Astrocyte (in vitro differentiated cells and primary cell): ENCODE measurements at regions not wholly inside any gene's neighbourhood (a gene's known extent, or its start where the extent isn't known, plus 50 kb on each side); places are given as distances from the start of the nearest gene placed in this dataset.

Source experiments
- DNase-seq: peaks from one replicate; pipeline ENCODE4 v3.0.0-alpha.2; 2010; ENCODE audit warnings: low read depth
- FAIRE-seq: peaks from 2 replicates; lab custom pipeline; 2011; peaks lifted over from hg19 to GRCh38; lab: Jason Lieb, UNC
- H2AFZ ChIP-seq: 2 replicates; pipeline ENCODE4 v1.6.0; 2012; ENCODE audit warnings: low read depth, low read length, inconsistent platforms
- H3K27ac ChIP-seq: 2 replicates; pipeline ENCODE4 v1.5.1; 2011; ENCODE audit warnings: low read depth, low read length, inconsistent platforms
- H3K27me3 ChIP-seq: 2 replicates; pipeline ENCODE4 v1.6.0; 2011; ENCODE audit warnings: low read length, inconsistent platforms; ENCODE audit not compliant: insufficient read depth
- H3K36me3 ChIP-seq: 2 replicates; pipeline ENCODE4 v1.5.1; 2011; ENCODE audit warnings: low read length, inconsistent platforms; ENCODE audit not compliant: insufficient read depth
- H3K4me1 ChIP-seq: 2 replicates; pipeline ENCODE4 v1.5.1; 2011; ENCODE audit warnings: low read length, inconsistent platforms; ENCODE audit not compliant: insufficient read depth
- H3K4me2 ChIP-seq: 2 replicates; pipeline ENCODE4 v1.6.0; 2012; ENCODE audit warnings: low read length, inconsistent platforms
- H3K4me3 ChIP-seq: 2 replicates; pipeline ENCODE4 v1.5.1; 2011; ENCODE audit warnings: low read depth, mild to moderate bottlenecking, low read length, inconsistent platforms; ENCODE audit not compliant: insufficient read depth
- H3K79me2 ChIP-seq: 2 replicates; pipeline ENCODE4 v1.6.0; 2012; ENCODE audit warnings: mild to moderate bottlenecking, low read length, inconsistent platforms; ENCODE audit not compliant: insufficient read depth
- H3K9ac ChIP-seq: 2 replicates; pipeline ENCODE4 v1.6.0; 2012; ENCODE audit warnings: mild to moderate bottlenecking, low read length, inconsistent platforms
- H3K9me3 ChIP-seq: 2 replicates; pipeline ENCODE4 v1.5.1; 2012; ENCODE audit warnings: low read depth, mild to moderate bottlenecking, low read length, inconsistent platforms; ENCODE audit not compliant: insufficient read depth
- H4K20me1 ChIP-seq: 2 replicates; pipeline ENCODE4 v1.6.0; 2012; ENCODE audit warnings: low read length, inconsistent platforms; ENCODE audit not compliant: insufficient read depth
- H3K27ac Mint-ChIP-seq: one replicate; pipeline ENCODE4 v1.8.0; 2021; ENCODE audit warnings: mild to moderate bottlenecking, mixed read lengths; ENCODE audit not compliant: unreplicated experiment
- H3K27me3 Mint-ChIP-seq: one replicate; pipeline ENCODE4 v1.8.0; 2021; ENCODE audit warnings: low read depth, mixed read lengths; ENCODE audit not compliant: unreplicated experiment
- H3K36me3 Mint-ChIP-seq: one replicate; pipeline ENCODE4 v1.8.0; 2021; ENCODE audit warnings: low read depth, mixed read lengths; ENCODE audit not compliant: unreplicated experiment
- H3K4me1 Mint-ChIP-seq: one replicate; pipeline ENCODE4 v1.8.0; 2021; ENCODE audit warnings: low read depth, mixed read lengths; ENCODE audit not compliant: unreplicated experiment
- H3K4me3 Mint-ChIP-seq: one replicate; pipeline ENCODE4 v1.8.0; 2021; ENCODE audit warnings: mild to moderate bottlenecking, moderate library complexity, mixed read lengths; ENCODE audit not compliant: unreplicated experiment
- H3K9me3 Mint-ChIP-seq: one replicate; pipeline ENCODE4 v1.8.0; 2021; ENCODE audit warnings: mild to moderate bottlenecking, mixed read lengths; ENCODE audit not compliant: unreplicated experiment
- EZH2 ChIP-seq: IDR thresholded peaks from 2 replicates; pipeline ENCODE4 v1.6.1; 2012; ENCODE audit warnings: mild to moderate bottlenecking, low read length, inconsistent platforms; ENCODE audit not compliant: insufficient read depth
- TF ChIP-seq, protein P1 (sequence below): IDR thresholded peaks from 2 replicates; pipeline ENCODE4 v1.5.1; 2011; ENCODE audit warnings: low read depth, mild to moderate bottlenecking, inconsistent platforms, low read length, moderate library complexity; ENCODE audit not compliant: insufficient read depth

DNA sequence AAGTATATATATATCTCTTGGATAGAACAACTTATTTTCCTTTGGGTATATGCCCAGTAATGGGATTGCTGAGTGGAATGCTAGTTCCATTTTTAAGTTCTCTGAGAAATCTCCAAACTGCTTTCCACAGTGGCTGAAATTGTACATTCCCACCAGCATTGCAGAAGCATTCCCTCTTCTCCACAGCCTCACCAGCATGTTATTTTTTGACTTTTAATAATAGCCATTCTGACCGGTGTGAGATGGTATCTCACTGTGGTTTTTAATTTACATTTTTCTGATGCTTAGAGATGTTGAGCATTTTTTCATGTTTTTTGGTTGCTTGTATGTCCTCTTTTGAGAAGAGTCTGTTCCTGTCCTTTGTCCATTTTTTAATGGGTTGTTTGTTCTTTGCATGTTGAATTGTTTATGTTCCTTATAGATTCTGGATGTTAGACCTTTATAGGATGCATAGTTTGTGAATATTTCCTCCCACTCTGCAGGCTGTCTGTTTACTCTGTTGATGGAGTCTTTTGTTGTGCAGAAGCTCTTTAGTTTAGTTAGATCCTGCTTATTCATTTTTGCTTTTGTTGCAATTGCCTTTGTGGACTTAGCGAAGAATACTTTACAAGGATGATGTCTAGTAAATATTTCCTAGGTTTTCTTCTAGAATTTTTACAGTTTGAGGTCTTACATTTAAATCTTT is 82.7 kb upstream of the NR2F2 start:
- Mint-ChIP-seq H3K4me3 (no peak overlapping the region), H3K4me1 (peaks cover 11% of the 10 kb centered on the region), H3K36me3 (peaks cover 2% of the 10 kb centered on the region), H3K9me3 (peaks cover 12% of the 10 kb centered on the region), H3K27ac (no peak overlapping the region), H3K27me3 (no peaks in the 10 kb centered on the region)
- Histone ChIP-seq H3K4me1 (no peaks in the 10 kb centered on the region), H4K20me1 (no peaks in the 10 kb centered on the region), H3K79me2 (no peaks in the 10 kb centered on the region), H3K27me3 (no peaks in the 10 kb centered on the region), H3K9ac (no peak overlapping the region), H3K27ac (no peak overlapping the region), H3K36me3 (peaks cover 9% of the 10 kb centered on the region), H3K4me3 (no peak overlapping the region), H3K4me2 (no peak overlapping the region), H3K9me3 (no peaks in the 10 kb centered on the region), H2AFZ (no peak overlapping the region)
- DNase-seq: peak; percentile 64
- TF ChIP-seq, protein P1, sequence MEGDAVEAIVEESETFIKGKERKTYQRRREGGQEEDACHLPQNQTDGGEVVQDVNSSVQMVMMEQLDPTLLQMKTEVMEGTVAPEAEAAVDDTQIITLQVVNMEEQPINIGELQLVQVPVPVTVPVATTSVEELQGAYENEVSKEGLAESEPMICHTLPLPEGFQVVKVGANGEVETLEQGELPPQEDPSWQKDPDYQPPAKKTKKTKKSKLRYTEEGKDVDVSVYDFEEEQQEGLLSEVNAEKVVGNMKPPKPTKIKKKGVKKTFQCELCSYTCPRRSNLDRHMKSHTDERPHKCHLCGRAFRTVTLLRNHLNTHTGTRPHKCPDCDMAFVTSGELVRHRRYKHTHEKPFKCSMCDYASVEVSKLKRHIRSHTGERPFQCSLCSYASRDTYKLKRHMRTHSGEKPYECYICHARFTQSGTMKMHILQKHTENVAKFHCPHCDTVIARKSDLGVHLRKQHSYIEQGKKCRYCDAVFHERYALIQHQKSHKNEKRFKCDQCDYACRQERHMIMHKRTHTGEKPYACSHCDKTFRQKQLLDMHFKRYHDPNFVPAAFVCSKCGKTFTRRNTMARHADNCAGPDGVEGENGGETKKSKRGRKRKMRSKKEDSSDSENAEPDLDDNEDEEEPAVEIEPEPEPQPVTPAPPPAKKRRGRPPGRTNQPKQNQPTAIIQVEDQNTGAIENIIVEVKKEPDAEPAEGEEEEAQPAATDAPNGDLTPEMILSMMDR: no peak
- no peak for TF ChIP-seq EZH2
- FAIRE-seq: no peak

DNA sequence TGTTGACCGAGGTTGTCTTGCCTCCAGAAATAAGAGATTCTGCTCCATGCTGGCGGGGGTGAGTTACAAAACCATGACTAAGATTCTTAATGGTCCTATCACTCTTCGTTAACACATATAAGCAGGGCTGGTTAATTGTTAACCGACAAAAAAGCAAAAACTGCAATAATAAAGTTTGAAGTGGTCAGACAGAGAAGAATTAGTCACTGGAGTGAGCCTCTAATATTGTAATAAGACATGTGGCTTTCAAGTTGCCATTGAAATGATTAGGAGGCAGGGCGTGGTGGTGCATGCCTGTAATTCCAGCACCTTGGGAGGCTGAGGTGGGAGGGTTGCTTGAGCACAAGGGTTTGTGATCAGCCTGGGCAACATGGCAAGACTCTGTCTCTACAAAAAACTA is 78.4 kb upstream of the NR2F2 start:
- H3K36me3 ChIP-seq: peaks cover 8% of the 10 kb centered on the region
- H3K4me3 ChIP-seq: no peak overlapping the region
- no peak for DNase-seq
- H3K4me3 Mint-ChIP-seq: no peak overlapping the region
- H3K79me2 ChIP-seq: no peaks in the 10 kb centered on the region
- no peaks in the 10 kb centered on the region for H3K9me3 ChIP-seq
- no peaks in the 10 kb centered on the region for H3K27me3 ChIP-seq
- H3K9ac ChIP-seq: no peak overlapping the region
- no peaks in the 10 kb centered on the region for H3K4me1 ChIP-seq
- peaks cover 7% of the 10 kb centered on the region for H3K4me1 Mint-ChIP-seq
- no peak overlapping the region for H3K27ac ChIP-seq
- FAIRE-seq: no peak
- H3K4me2 ChIP-seq: no peak overlapping the region
- no peaks in the 10 kb centered on the region for H4K20me1 ChIP-seq
- H2AFZ ChIP-seq: no peak overlapping the region
- H3K36me3 Mint-ChIP-seq: peaks cover 2% of the 10 kb centered on the region
- H3K27ac Mint-ChIP-seq: no peak overlapping the region
- peaks cover 2% of the 10 kb centered on the region for H3K9me3 Mint-ChIP-seq
- no peak for TF ChIP-seq EZH2
- TF ChIP-seq, protein P1: no peak
- H3K27me3 Mint-ChIP-seq: no peaks in the 10 kb centered on the region

DNA sequence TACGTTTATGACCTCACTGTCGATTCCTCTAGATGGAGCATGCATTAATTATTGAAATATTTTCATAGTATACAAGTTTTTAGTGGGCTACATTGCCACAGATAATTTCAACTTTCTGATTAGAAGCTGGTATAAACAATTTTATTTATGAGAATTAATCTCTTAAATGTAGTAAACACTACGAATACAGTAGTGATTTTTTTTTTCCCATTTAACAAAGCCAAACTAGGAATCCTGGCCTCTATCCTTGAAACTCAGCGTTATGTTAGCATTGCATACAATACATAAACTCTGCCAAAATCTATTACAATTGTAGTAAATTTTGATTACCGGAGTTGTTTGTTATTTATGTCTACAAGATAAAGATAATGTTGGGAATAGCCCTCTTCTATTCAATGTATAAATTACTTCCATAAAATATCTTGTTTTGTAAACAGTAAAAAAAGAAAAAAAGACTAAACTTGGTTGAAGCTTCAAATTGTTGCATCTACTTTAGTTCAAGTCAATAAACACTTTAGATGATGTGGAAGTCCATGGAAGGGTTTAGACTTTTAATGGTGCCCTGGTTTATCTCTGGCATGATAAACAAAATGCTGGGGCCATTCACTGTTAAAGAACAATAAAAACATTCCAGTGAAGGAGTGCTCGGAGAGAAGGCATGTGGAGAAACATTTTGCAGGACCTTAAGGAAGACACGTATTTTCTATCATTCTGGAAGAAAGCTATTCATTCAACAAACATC is 77.3 kb upstream of the NR2F2 start:
- Histone ChIP-seq H3K4me3 (no peak overlapping the region), H3K27ac (no peak overlapping the region), H3K9me3 (no peaks in the 10 kb centered on the region), H3K4me2 (no peak overlapping the region), H2AFZ (no peak overlapping the region), H4K20me1 (no peaks in the 10 kb centered on the region), H3K9ac (no peak overlapping the region), H3K4me1 (no peaks in the 10 kb centered on the region), H3K27me3 (no peaks in the 10 kb centered on the region), H3K36me3 (peaks cover 3% of the 10 kb centered on the region), H3K79me2 (no peaks in the 10 kb centered on the region)
- Mint-ChIP-seq H3K27ac (no peak overlapping the region), H3K9me3 (peaks cover under 1% of the 10 kb centered on the region), H3K36me3 (peaks cover 2% of the 10 kb centered on the region), H3K4me3 (no peak overlapping the region), H3K27me3 (no peaks in the 10 kb centered on the region), H3K4me1 (peaks cover 2% of the 10 kb centered on the region)
- no peak for TF ChIP-seq EZH2
- TF ChIP-seq, protein P1: no peak
- FAIRE-seq (no peak), DNase-seq (no peak)
